GM18499 (cell line): ENCODE measurements at regions not wholly inside any gene's neighbourhood (a gene's known extent, or its start where the extent isn't known, plus 50 kb on each side); places are given as distances from the start of the nearest gene placed in this dataset.

Experiments used
- ATAC-seq: cut with Tn5 transposase; IDR thresholded peaks from one replicate; pipeline ENCODE4 v1.9.1; 2021; ENCODE audit warnings: moderate number of reproducible peaks; ENCODE audit not compliant: insufficient read depth, unreplicated experiment

GRCh38 chr10:33385686-33386085 is 51.2 kb upstream of the NRP1 start:
- no peak for ATAC-seq

- no peak for ATAC-seq
Measured at GRCh38 chr10:33385015-33385414, 50.5 kb upstream of the NRP1 start.
